ENCODE measurements at regions not wholly inside any gene's neighbourhood (a gene's known extent, or its start where the extent isn't known, plus 50 kb on each side); places are given as distances from the start of the nearest gene placed in this dataset.
"Not testable (repeated sequence)": the region's sequence is repeated elsewhere in the genome, so short reads cannot be mapped to it uniquely, and the experiment has no call there.

DNA sequence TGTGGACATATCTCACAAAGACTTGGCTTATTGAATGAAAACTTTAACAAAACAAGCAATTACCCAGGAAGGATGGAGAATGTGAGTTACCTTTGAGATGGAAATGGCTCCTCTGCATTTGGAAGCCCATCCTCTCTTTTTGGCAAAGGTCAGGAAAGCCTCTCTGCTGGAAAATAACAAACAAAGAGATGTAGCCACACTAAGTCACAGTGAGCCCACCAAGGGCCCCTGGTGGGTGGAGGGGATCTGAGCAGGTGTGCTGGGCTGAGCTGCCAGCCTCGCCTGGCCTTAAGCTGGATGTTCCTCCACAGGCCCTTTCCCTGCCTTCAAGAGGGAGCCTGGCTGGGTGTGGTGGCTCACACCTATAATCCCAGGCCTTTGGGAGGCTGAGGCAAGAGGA, 269.2 kb downstream of the HNRNPD start:
- Histone ChIP-seq H3K4me3 (no peak overlapping the region), H3K9me3 (replicated peaks) (no peaks in the 10 kb centered on the region), H3K27me3 (ENCODE audit: low read depth) (no peaks in the 10 kb centered on the region), H3K36me3 (no peaks in the 10 kb centered on the region), H3K27ac (replicated peaks) (no peak overlapping the region), H3K4me1 (no peaks in the 10 kb centered on the region)
- TF ChIP-seq CTCF (IDR thresholded peaks at IDR 0.05; ENCODE audit: borderline replicate concordance), result no peak
- no peak for DNase-seq
- intact Hi-C loops (cut with micrococcal nuclease), result no loop called here

DNA sequence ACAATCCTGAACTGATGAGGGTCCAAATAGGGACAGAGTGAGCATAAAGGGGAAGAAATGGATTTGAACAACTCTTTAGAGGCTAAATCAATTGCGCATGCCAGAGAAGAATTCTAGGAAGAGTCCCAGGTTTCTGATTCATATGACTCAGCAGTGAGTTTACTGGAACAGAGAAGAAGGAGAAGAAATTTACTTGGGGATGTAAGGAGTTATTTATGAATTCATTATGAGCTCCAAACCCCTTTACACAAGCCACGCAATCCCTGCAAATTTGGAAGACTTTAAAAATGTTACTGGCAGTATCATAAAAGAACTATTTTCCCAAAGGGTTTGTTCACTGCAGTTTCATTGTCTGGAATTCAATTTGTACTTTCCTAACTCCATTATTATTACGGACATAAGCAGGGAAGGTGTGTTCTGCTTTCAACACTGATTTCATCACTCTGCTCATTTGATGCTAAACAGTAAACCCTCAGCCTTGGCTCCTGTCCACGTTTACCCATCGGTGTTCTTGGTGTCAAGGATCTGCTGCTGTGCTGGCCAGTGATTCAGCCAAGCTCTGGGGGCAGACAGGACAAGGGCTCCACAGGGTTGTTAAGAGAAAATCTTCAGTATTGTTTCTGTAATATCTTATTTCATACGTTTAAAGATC, 273.7 kb downstream of the HNRNPD start:
- no peaks in the 10 kb centered on the region for H3K27me3 ChIP-seq (ENCODE audit: low read depth)
- no peaks in the 10 kb centered on the region for H3K36me3 ChIP-seq
- H3K4me3 ChIP-seq, result no peak overlapping the region
- intact Hi-C loops (cut with micrococcal nuclease), result no loop called here
- no peak overlapping the region for H3K27ac ChIP-seq (replicated peaks)
- H3K4me1 ChIP-seq, result no peaks in the 10 kb centered on the region
- TF ChIP-seq CTCF (IDR thresholded peaks at IDR 0.05; ENCODE audit: borderline replicate concordance), result no peak
- no peaks in the 10 kb centered on the region for H3K9me3 ChIP-seq (replicated peaks)
- DNase-seq, result no peak

- Histone ChIP-seq H3K4me1 (no peaks in the 10 kb centered on the region), H3K9me3 (replicated peaks) (no peaks in the 10 kb centered on the region), H3K27me3 (ENCODE audit: low read depth) (no peaks in the 10 kb centered on the region), H3K36me3 (no peaks in the 10 kb centered on the region), H3K4me3 (no peak overlapping the region), H3K27ac (replicated peaks) (no peak overlapping the region)
- DNase-seq, result no peak
- intact Hi-C loops (cut with micrococcal nuclease), result no loop called here
- no peak for TF ChIP-seq CTCF (IDR thresholded peaks at IDR 0.05; ENCODE audit: borderline replicate concordance)
These were observed 276.3 kb downstream of the HNRNPD start for GRCh38 chr4:82097504-82097903.

DNA sequence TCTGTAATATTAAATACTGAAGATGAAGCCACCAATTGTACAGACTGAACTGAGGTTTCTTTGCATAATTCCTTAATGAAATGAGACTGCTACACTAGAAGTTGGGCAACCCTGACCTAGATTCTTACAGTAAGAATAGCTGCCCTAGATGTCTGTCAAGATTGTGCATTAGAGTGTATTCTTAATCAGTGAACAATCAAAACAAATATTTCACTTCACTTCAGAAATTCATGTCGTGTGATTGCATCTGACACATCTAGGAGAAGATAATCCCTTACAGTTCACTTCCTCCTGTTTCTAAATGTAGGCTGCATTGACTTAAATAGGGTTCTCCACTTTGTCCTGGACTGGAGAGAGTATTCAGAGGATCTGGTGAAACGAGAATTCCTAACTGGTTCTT, 283.1 kb downstream of the HNRNPD start:
- intact Hi-C loops (cut with micrococcal nuclease), result no loop called here
- no peak overlapping the region for H3K27ac ChIP-seq (replicated peaks)
- H3K9me3 ChIP-seq (replicated peaks), result no peaks in the 10 kb centered on the region
- no peak overlapping the region for H3K4me3 ChIP-seq
- H3K27me3 ChIP-seq (ENCODE audit: low read depth), result no peaks in the 10 kb centered on the region
- no peaks in the 10 kb centered on the region for H3K4me1 ChIP-seq
- H3K36me3 ChIP-seq, result no peaks in the 10 kb centered on the region
- no peak for TF ChIP-seq CTCF (IDR thresholded peaks at IDR 0.05; ENCODE audit: borderline replicate concordance)
- DNase-seq, result no peak

DNA sequence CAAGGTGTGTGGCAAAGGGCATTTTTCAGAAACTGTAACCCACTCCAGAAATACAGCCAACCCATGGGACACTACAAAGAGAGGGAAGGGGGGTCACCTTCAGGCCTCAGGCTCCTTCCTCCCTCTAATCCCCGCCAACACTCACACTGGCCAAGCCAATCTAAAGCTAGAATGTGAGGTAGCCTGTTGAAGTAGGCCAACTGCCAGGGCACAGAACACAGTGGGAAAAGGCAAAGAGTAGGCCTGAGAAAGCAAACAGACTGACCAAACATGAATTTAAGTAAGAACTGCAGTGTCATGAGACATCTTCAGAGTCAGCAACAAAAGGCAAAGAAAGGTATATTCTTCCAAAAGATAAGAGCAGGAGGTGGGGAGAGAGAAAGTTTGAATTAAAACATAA, 289.0 kb downstream of the HNRNPD start:
- DNase-seq, result no peak
- intact Hi-C loops (cut with micrococcal nuclease), result no loop called here
- Histone ChIP-seq H3K4me3 (no peak overlapping the region), H3K27ac (replicated peaks) (no peak overlapping the region), H3K4me1 (no peaks in the 10 kb centered on the region), H3K36me3 (no peaks in the 10 kb centered on the region), H3K27me3 (ENCODE audit: low read depth) (no peaks in the 10 kb centered on the region), H3K9me3 (replicated peaks) (no peaks in the 10 kb centered on the region)
- no peak for TF ChIP-seq CTCF (IDR thresholded peaks at IDR 0.05; ENCODE audit: borderline replicate concordance)

DNA sequence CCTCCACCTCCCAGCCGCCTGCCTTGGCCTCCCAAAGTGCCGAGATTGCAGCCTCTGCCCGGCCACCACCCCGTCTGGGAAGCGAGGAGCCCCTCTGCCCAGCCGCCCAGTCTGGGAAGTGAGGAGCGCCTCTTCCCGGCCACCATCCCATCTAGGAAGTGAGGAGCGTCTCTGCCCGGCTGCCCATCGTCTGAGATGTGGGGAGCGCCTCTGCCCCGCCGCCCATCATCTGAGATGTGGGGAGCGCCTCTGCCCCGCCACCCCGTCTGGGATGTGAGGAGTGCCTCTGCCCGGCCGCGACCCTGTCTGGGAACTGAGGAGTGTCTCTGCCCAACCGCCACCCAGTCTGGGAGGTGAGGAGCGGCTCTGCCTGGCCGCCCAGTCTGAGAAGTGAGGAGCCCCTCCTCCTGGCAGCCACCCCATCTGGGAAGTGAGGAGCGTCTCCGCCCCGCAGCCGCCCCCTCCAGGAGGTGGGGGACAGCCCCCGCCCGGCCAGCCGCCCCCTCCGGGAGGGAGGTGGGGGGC, 296.3 kb downstream of the HNRNPD start:
- H3K36me3 ChIP-seq; H3K4me1 ChIP-seq; H3K4me3 ChIP-seq; intact Hi-C loops (cut with micrococcal nuclease); H3K9me3 ChIP-seq (replicated peaks); DNase-seq; H3K27ac ChIP-seq (replicated peaks); H3K27me3 ChIP-seq (ENCODE audit: low read depth): not testable (repeated sequence)
